Dermis blood vessel endothelial cell (primary cell): ENCODE measurements at regions not wholly inside any gene's neighbourhood (a gene's known extent, or its start where the extent isn't known, plus 50 kb on each side); places are given as distances from the start of the nearest gene placed in this dataset.

Experiments used
- DNase-seq: peaks from one replicate; pipeline ENCODE4 v3.0.0; 2010

DNA sequence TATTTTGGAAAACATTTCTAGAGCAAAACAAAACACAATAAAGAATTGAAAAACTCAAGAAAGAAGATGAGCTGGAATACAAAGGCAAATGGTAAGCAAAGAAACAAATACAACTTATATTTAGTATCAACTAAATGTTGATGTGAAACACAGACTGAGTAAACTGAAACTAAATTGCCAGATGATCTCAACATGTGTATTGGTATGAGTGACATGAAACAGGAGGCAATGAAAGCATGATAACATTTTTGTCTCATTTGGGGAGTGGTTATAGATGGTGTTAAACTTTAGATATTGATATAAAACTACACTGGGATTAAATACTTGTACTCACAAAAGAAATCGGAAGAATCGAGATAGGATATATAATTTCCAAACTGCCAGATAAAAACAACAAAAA is 805.6 kb upstream of the CXADR start:
- DNase-seq = no peak

DNA sequence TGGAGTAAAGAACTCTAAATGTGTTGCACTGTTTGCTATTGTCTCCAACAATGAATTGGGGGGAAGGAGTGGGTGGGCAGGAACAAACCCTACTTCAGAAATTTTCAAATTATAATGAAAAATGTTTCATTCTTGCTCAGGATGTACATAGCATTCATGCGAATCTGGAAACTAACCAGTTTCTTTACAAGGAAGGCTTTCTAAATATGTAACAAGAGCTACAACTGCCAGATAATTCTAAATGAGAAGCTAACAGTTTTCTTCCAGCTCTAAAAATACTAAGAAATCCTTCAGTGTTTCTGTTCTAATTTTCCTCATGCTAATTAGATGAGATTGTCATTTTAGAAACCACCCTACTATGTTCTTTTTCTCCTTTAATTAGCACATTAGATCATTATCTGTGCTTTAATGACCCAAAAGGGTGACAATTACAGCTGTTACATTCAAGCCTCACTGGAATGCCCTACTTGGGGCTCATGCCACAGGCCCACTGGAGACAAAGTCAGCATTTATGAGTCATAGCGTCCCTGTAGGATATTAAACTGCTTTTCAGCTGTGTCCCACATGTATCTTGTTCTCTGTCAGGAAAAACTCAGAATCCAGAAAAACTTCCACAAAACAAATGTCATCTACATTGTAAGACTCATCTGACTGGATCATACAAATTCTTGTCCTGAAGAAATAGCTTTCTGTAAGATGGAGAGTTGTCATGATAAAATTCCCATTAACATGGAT is 804.6 kb upstream of the CXADR start:
- DNase-seq = no peak

DNA sequence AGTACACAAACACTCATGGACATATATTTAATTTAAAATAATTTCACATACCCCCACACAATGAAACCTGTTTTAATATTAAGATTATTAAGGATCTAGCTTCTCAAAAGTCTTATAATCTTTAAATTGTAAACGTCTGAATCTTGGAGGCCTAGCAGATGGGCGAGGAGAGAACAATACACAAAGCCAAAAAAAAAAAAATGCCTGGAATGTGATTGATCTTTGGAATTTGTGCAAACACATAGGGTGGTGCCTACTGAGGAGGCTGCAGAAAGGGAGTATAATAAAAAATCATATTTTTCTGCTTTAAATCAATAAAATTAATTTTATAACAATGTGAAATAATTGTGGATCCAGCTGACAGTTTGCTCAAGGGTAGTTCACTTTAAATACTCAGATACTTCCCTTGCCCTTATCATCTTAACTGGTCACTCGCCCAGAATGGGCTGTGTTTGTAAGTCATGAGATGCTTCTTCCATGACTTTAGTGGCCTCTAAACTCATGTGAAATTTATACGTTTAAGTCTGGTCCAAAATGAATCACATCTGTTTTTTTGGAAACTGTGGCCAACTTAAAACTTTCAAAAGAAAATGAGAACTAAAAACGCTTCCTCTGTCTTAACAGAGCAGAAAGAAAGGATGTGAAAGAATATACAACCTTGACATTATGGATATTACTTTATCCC is 802.8 kb upstream of the CXADR start:
- no peak for DNase-seq

DNA sequence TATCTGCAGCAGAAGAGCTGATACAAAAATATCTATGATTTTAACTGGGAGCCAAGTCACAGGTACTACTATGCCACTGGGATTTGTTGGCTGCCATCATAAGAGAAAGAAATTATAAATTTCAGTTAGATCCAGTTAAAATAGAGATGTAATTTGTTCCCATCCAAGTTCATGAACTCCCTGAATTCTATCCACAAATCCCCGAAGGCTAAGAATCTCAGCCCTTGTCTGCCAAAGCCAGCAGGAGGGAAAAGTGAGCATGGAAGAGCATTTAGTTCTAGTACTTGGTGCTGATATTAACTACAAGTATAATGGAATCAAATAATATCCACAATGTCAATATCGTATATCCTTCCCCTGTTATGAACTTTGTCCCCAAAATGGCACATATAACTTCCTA is 801.1 kb upstream of the CXADR start:
- no peak for DNase-seq

DNA sequence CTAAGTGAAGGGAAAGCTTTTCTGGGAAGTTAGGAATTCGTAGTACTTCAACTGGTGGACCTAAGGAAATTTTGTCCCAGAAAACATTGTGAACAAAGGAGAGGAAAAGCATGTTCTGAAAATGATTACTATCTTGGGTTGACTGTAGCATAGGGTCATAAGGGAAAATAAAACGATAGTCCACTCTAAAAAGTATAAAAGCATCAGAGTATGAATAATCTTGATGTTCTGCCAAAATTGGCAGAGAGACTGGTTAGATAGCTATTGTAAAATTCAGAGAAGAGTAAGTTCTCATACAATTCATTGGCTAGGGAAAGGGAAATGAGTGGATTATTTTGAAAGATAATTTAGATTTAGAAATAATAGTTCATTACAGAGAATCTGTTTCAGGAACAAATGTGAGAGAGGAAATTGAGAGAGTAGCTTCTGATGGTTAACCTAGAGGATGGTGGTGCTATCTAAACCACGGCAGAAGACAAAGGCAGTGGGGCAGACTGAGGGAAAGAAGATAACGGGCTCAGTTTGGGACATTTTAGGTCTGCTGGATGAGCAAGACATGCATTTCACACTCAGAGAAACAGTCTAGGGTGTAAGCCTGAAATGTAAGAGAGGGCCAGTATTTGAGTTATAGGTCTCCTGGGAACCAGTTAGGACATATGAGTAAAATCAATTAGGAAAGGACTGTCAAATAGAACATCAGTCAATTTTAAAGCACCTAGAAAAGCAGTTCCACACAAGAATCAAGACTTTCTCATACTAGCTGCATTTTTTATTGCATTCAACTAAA is 799.3 kb upstream of the CXADR start:
- peak; percentile 11 for DNase-seq

DNA sequence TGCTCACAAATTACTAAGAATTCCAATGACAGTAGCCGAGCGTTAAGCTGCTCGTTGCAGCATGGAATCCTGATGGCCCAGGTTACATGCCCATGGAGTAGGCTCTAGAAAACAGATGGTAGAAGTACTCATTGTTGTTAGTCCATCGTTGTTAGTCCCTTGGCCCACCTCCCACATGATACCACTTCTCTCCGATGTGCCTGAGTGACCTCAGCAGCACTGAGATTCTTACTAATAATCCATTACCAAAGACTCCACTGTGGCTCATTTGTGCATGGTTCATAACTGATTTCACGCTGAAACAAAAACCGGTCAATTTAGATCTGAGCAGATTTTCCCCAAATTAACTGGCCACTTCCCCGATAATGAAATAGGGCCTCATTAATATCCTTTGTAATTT is 772.3 kb upstream of the CXADR start:
- DNase-seq = no peak

DNA sequence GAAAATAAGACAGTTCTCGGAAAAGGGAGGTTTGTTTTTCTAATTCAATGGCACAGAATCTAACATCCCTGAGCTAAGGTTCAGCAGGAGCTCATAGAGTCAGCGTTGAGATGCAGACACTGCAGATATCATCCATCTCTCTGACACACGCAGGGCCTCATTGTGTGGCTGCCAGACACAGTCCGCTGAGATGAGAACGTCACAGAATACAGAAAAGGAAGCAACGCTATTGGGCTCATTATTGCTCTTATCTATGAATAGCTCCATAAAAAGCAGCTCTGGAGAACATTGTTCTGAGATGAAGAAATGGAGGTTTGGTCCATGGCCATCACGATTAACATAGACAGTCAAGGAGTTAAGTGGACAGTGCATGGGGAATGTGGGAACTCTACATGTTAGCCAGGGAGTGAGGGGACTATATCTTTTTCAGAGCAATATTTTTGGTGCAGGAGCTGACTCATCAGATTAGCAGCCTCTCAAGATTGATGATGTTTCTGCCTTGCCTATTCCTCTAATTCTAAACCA is 771.6 kb upstream of the CXADR start:
- DNase-seq = no peak

DNA sequence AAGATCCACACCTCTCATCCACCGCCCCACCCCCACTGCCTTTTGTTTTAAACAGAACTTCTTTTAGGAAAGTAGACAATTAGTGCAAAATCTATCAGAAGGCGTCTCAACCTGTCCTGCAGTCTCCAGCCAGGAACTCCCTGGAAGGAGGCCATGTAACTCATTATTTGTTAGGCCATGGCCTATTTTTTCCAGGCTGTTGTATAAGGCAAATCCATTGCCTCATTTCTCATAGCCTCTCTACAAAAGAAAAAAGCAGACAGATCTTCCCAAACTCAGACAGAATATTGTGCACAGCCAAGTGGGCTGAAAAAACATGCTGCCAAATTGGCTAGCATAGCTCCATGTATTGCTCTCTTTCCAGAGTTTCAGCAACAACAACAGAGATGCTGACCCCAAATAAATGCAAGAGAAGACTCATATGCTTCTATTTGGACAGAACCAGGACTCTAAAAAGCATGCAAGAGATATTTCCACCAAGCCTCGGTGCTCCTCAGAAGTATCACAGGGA is 770.7 kb upstream of the CXADR start:
- no peak for DNase-seq

DNA sequence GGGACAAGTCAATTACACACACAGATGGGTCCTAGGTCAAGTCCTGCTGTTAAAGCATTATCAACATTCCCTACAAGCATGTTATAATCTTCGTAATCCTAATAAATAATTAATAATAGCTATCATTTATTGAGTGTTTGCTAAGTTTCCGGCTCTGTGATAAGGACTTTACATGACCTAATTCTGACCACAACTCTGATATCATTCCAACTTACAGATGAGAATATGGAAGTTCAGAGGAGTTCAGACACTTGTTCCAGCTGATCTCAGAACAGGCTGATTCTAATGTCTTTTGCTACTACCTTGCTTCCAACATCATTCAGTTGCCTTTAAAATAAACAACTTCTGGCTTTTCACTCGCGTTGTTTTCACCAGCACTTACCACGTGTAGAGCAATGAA is 770.1 kb upstream of the CXADR start:
- DNase-seq = no peak

DNA sequence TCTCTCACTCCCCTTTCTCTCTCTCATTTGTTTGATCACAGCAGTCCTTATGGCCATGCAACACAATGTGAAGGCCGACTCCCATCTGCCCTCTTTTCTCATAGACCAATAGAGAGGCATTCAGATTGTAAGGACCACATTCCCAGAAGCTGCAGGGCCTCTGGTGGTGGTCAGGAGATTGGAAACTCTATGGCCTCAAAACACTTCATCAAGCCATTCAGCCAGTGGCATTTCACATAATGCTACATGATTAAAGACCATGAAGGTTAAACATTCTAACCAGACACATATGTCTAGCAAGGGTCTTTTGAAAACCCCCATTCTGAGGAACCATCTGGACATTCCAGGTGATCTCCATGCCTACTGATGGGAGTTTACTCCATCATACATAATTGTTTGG is 769.5 kb upstream of the CXADR start:
- no peak for DNase-seq

DNA sequence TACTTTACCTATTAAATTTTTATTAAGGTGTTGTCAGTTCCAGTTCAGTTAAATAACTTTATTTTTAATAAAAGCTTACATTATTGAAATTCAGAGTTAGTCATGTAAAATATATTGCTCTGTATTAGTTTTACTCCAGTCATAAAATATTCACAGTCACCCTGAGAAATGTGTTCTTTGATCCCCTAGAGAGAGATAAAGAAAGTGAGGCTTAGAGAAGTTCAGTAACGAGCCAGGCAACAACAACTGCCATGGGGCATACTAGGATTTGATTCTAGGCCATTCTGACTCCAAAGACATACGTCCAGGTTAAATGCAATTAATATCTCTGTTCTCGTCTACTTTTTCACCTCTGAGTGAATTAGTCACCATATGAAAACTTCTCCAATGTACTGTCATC is 761.9 kb upstream of the CXADR start:
- no peak for DNase-seq

DNA sequence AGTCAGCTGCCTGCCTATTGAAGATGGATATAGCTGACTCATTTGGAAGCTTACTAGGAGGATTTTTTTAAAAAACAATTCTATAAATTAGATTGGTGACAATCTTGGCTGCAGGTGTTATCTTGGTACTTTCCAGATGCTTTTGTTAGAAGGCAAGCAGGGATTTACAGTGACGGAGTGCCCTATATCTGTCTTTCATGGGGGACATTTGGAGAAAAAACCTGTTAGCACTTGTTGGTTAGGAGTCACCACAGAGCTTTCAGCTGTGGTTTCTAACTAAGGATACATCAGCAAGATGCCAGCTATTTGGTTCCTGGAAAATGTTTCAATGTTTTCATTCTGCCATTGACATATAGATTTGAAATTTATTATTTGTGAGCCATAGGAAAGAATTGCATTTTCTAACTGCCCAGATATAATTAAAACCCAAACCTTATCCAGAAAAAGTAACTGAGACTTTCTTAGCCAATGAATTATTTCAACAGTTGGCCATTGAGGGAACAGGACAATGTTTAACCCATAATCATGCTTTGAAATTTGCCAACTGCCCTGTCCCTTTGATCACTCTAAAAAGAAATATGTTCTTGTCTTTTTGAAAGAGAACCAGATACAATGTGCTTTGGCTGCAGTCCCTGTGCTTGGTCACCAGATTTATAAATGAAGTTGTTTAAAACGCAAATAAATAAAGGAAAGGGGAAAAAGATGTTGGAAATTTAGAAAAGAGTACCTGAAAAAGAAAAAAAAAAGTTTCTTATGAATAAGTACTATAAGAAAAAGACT is 761.0 kb upstream of the CXADR start:
- no peak for DNase-seq

DNA sequence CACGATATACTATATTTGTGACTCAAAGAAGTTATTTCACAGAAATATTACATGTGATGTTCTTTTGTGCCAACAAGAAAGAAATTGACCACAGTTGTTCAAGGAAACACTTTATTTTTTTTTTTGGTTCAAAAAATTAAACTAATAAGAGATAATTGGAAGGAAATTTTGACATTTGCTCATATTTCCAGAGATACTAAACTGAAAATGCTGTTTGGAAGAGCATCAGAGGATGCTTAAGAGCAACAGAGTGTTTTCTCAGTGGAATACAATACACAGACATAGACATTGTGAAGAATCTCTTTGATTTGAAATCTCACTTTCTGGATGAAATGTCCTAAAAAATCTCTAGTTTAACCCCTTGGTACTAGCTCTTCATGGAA is 760.4 kb upstream of the CXADR start:
- no peak for DNase-seq

DNA sequence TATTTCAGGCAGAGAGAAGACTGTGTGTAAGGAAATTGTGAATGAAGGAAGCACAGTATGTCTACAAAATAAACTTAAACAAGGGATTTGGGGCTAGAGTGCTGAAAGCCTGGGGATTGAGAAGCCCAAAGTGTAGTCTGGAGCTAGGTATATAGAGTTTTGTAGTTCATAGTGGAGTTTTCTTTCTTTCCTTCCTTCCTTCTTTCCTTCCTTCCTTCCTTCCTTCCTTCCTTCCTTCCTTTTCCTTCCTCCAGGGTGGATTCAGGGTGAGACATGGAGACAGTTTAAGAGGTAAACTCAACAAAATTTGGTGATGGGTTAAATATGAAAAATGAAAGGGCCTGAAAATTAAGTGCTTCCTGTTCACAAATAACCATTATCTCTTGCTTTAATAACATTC is 757.8 kb upstream of the CXADR start:
- no peak for DNase-seq

DNA sequence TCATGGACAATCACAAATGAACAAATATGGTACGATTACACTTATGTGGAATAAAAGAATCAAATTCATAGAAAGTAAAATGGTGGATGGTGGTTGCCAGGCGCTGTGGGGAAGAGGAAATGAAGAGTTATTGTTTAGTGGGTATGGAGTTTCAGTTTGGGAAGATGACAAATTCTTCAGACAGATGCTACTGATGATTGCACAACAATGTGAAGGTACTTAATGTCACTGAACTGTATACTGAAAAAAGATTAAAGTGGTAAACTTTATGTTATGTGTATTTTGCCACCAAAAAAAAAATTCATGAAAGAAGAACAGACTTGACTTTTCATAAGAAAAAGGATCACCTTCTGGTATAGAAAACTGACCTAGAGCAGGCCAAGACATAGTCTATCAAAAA is 745.6 kb upstream of the CXADR start:
- DNase-seq = no peak

DNA sequence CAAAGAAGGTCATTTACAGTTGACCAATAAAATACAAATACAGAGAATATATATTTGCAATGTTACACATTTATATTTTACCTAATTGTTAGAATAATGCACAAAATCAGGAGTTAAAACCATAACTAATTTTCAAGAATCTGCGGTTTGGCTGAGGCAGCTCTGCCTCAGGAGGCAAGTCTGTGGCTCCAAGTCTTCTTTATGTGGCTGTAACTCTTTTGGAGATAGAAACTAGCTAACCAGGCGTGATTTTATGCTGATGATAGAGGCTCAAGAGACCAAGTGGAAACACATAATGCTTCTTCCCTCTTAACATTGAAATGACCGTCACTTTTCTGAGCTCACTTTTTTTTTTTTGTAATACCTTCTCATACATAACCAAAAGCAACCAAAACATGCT is 744.7 kb upstream of the CXADR start:
- no peak for DNase-seq

DNA sequence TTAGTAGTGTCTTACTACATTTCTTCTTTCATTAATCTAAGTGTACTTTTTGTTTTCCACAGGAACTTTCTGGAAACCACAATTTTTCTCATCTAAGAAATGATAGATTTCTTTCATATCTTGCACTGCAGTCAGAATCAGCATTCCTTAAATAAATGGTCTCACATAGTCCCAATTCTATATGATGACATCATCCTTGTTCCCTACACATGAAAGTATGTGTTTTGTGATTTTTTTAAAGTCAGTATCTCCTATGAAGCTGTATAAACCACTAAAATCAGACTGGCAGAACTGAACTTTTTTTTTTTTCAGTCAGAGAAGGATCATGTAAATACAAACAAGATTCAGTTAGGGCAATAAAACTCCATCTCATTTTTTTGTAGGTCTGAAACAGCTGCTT is 742.6 kb upstream of the CXADR start:
- DNase-seq = no peak

DNA sequence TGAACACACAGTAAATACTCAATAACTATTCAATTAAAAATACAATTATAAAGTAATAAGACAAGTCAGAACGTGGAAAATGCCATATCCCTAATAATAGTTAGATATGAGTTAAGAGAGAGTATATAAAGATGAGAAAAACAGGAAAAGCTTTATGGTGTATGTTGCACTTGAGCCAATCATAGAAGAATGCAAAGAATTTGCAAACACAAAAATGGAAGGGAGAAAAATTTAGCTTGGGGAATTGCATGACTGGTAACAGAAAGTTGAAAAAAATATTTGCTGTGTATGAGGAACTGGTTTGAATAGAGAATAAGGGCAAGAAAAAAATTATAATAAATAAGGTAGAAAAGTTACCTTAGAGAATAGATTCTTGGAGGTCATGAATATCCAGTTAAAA is 739.6 kb upstream of the CXADR start:
- no peak for DNase-seq

DNA sequence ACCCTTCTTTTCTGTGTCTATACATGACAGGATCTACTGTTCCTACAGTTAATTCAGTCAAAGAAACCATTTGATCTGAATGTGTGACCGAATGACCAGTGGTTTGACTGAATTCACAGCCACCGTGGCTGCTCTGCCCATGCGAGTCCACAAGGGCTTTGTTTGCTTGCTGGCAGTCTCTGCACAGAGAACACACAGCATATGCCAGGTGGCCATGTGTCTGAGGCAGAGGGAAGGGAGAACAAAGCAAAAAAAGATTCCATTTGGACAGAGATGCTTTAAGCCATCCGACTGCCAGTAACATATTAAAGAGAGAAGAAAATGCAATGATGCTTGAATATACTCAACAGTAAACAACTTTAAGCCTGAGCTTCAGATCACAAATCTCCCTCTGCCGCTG is 737.8 kb upstream of the CXADR start:
- no peak for DNase-seq

DNA sequence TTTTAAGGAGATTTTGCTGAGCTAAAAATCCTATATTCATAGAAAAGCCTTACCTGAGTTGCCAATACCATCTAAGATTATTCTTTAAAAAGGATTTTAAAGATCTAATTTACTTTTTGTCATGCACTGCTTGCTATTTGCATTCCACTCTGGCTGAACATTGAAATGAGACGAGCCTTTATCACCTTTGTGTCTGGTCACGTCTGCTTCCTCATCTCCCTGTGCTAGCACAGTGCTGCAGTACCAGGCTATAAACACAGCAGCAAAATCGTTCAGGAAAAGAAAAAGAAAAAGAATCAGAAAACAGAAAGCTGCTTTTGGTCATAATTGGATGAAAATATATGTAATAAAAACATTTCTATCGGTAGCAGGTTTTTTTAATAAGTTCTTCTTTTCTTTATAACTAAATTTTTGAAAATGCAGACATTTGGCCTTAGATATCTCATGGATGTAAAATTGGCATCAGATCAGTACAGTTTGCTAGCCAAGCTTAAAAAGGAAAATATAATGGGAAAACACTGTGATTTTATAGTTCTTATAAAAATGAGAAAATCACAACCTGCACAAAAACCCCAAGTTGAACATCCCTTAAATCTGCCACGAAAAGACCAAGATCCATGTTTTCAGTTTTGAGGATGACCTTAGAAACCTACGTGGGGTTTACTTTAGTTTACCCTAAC is 735.7 kb upstream of the CXADR start:
- DNase-seq = no peak

DNA sequence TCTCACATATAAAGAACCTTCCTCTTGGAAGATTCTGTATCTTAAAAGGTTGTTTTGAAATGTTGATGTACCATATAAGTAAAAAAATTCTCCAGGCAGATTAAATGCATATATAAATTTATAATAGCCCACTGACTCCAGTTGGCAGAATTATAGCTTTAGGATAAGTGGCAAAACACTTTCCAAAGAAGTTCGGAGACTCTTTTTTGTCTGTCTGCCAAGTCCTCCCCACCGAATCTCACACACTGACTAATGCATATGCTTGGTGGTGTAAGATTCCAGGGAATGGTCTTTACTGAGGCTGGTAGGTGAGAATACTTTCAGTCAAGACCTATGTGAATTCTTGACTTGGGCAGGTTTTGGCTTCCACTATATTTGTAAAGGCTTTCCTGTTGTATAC is 724.3 kb upstream of the CXADR start:
- no peak for DNase-seq

DNA sequence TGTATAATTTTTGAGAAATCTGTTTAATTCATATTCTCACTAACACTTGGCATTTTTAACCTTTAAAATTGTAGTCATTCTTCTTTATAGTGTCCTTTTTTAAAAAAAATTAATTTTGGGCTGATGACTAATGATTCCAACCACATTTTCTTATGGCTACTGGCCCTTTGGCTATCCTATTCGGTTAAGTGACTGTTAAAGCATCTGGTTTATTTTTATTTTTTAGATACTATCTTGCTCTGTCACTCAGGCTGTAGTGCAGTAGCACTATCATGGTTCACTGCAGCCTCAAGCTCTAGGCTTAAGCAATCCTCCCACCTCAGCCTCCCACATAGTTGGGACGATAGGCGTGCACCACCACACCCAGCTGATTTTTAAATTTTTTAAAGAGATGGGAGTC is 723.2 kb upstream of the CXADR start:
- no peak for DNase-seq
